Mucosa of descending colon (tissue), 3 donors: ENCODE measurements at regions not wholly inside any gene's neighbourhood (a gene's known extent, or its start where the extent isn't known, plus 50 kb on each side); places are given as distances from the start of the nearest gene placed in this dataset.
"Not testable (repeated sequence)": the region's sequence is repeated elsewhere in the genome, so short reads cannot be mapped to it uniquely, and the experiment has no call there.

Experiments
- ATAC-seq: fragments of 200-7000 bp; cut with Tn5 transposase; one replicate; pipeline ENCODE4 v1.9.1; 2020; ENCODE audit warnings: mild to moderate bottlenecking, moderate library complexity
- DNase-seq, 3 donors: peaks; one replicate each; pipeline ENCODE4 v3.0.0-alpha.2; 2020
- H3K36me3 ChIP-seq: fragments of 200-600 bp; one replicate; pipeline ENCODE4 v1.8.0; 2021; ENCODE audit warnings: low read depth, mild to moderate bottlenecking
- H3K4me1 ChIP-seq: fragments of 200-600 bp; one replicate; pipeline ENCODE4 v1.8.0; 2021; ENCODE audit warnings: low read depth, mild to moderate bottlenecking
- H3K4me3 ChIP-seq: fragments of 200-600 bp; one replicate; pipeline ENCODE4 v1.8.0; 2021; ENCODE audit warnings: mild to moderate bottlenecking
- H3K9me3 ChIP-seq: fragments of 200-600 bp; one replicate; pipeline ENCODE4 v1.8.0; 2021; ENCODE audit warnings: mild to moderate bottlenecking
- intact Hi-C, 2 donors: fragments of 100-400 bp; cut with DNase I in 1 of 2; cut with micrococcal nuclease in 1 of 2; formaldehyde crosslinking; loops; one replicate each; pipeline versions ENCODE4 v1.11.0 to v1.11.1; 2022; cut with DNase I, micrococcal nuclease
- donor health status: DM: no; HTN: no; CAD: no; lungs with moderate emphysema.
- donor health status: DM: no; HTN: no; CAD: no.
- donor health status: DM: no; HTN: yes; CAD: no.

- H3K4me1 ChIP-seq, DNase-seq, H3K36me3 ChIP-seq, H3K9me3 ChIP-seq, intact Hi-C loops, H3K4me3 ChIP-seq, ATAC-seq: not testable (repeated sequence)
Measured at GRCh38 chr2:87348556-87348955, 326.9 kb upstream of the PLGLB1 start.

- H3K4me3 ChIP-seq, H3K4me1 ChIP-seq, H3K9me3 ChIP-seq, intact Hi-C loops, DNase-seq, ATAC-seq, H3K36me3 ChIP-seq: not testable (repeated sequence)
Measured at GRCh38 chr2:87349006-87349405, 327.4 kb upstream of the PLGLB1 start.

- H3K4me1 ChIP-seq, intact Hi-C loops, H3K36me3 ChIP-seq, H3K4me3 ChIP-seq, H3K9me3 ChIP-seq, DNase-seq, ATAC-seq: not testable (repeated sequence)
Measured at GRCh38 chr2:87352178-87352934, 330.7 kb upstream of the PLGLB1 start.

- H3K36me3 ChIP-seq, H3K4me3 ChIP-seq, intact Hi-C loops, H3K4me1 ChIP-seq, DNase-seq, H3K9me3 ChIP-seq, ATAC-seq: not testable (repeated sequence)
Measured at GRCh38 chr2:87353408-87353807, 331.8 kb upstream of the PLGLB1 start.

GRCh38 chr2:87354102-87354501 lies 332.5 kb upstream of the PLGLB1 start:
- ATAC-seq, intact Hi-C loops, H3K9me3 ChIP-seq, H3K36me3 ChIP-seq, H3K4me1 ChIP-seq, DNase-seq, H3K4me3 ChIP-seq: not testable (repeated sequence)

- not testable (repeated sequence) for H3K36me3 ChIP-seq, H3K4me3 ChIP-seq
Measured at GRCh38 chr2:87360250-87360649, 338.6 kb upstream of the PLGLB1 start.

GRCh38 chr2:87360927-87361326 lies 339.3 kb upstream of the PLGLB1 start:
- H3K9me3 ChIP-seq, ATAC-seq, H3K4me1 ChIP-seq, H3K36me3 ChIP-seq, H3K4me3 ChIP-seq, intact Hi-C loops, DNase-seq: not testable (repeated sequence)

More at GRCh38 chr2:87360250-87360649, 338.6 kb upstream of the PLGLB1 start:
- H3K9me3 ChIP-seq, intact Hi-C loops, DNase-seq, H3K4me1 ChIP-seq, ATAC-seq: not testable (repeated sequence)

GRCh38 chr2:87361805-87362204 lies 340.2 kb upstream of the PLGLB1 start:
- DNase-seq, H3K9me3 ChIP-seq, H3K4me1 ChIP-seq, intact Hi-C loops, ATAC-seq, H3K36me3 ChIP-seq, H3K4me3 ChIP-seq: not testable (repeated sequence)

- H3K4me1 ChIP-seq, intact Hi-C loops, H3K36me3 ChIP-seq, DNase-seq, H3K4me3 ChIP-seq, H3K9me3 ChIP-seq, ATAC-seq: not testable (repeated sequence)
Measured at GRCh38 chr2:87364379-87364778, 342.7 kb upstream of the PLGLB1 start.

GRCh38 chr2:87365038-87365437 lies 343.4 kb upstream of the PLGLB1 start:
- H3K9me3 ChIP-seq, H3K4me3 ChIP-seq, DNase-seq, ATAC-seq, H3K4me1 ChIP-seq, H3K36me3 ChIP-seq, intact Hi-C loops: not testable (repeated sequence)

GRCh38 chr2:87386063-87386560 lies 361.8 kb upstream of the PLGLB2 start:
- H3K9me3 ChIP-seq, ATAC-seq, H3K4me1 ChIP-seq, H3K4me3 ChIP-seq, intact Hi-C loops, DNase-seq, H3K36me3 ChIP-seq: not testable (repeated sequence)

- H3K4me1 ChIP-seq, H3K9me3 ChIP-seq, H3K36me3 ChIP-seq, H3K4me3 ChIP-seq, intact Hi-C loops, ATAC-seq: not testable (repeated sequence)
- DNase-seq, result peak in 1 of 3 donors; percentile 30
Measured at GRCh38 chr2:87395784-87396183, 352.1 kb upstream of the PLGLB2 start.

GRCh38 chr2:87396551-87397265 lies 351.2 kb upstream of the PLGLB2 start:
- H3K9me3 ChIP-seq, intact Hi-C loops, H3K4me3 ChIP-seq, ATAC-seq, H3K4me1 ChIP-seq, H3K36me3 ChIP-seq: not testable (repeated sequence)
- DNase-seq, result peak in 1 of 3 donors; percentile 45

- H3K9me3 ChIP-seq, intact Hi-C loops, ATAC-seq, H3K4me3 ChIP-seq, H3K36me3 ChIP-seq, H3K4me1 ChIP-seq: not testable (repeated sequence)
- DNase-seq, result peak in 1 of 3 donors; percentile 33
Measured at GRCh38 chr2:87397276-87398065, 350.4 kb upstream of the PLGLB2 start.
